Posterior vena cava (tissue), 2 donors: ENCODE measurements at regions not wholly inside any gene's neighbourhood (a gene's known extent, or its start where the extent isn't known, plus 50 kb on each side); places are given as distances from the start of the nearest gene placed in this dataset.

Source experiments
- DNase-seq: peaks from one replicate; pipeline ENCODE4 v3.0.0-alpha.2; 2020; ENCODE audit warnings: low spot score
- intact Hi-C, 2 donors: fragments of 100-400 bp; cut with DNase I; formaldehyde crosslinking; loops; one replicate each; pipeline versions ENCODE4 v1.14.1 to v1.14.2; 2022 to 2023
- donor health status: DM: yes; HTN: yes; CAD: no.
- donor health status: DM: yes; HTN: yes; CAD: no.

GRCh38 chr12:126889501-126889900 is 1377.5 kb upstream of the TMEM132C start:
- intact Hi-C loops = no loop called here
- no peak for DNase-seq

DNA sequence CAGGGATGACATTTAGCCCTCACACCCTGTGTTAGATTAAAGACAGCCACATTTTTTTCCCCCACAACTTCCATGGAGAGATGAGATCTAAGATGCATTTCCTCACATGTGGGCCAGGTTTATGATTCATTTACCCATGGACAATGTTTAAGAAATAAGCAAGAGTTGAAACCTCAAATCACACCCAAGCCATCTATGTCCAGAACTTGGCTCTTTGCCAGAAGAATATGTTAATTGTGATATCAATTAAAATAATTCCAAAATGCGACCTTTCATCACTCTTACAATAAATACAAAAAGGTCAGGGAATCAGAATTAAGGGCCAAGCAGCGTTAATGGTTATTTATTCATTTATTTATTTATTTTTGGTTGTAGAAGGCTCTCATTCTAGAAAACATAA is 1376.9 kb upstream of the TMEM132C start:
- DNase-seq = no peak

GRCh38 chr12:126891789-126892188 is 1375.2 kb upstream of the TMEM132C start:
- intact Hi-C loops = no loop called here
- no peak for DNase-seq

More for the DNA sequence above, 1376.9 kb upstream of the TMEM132C start:
- intact Hi-C loops = no loop called here

DNA sequence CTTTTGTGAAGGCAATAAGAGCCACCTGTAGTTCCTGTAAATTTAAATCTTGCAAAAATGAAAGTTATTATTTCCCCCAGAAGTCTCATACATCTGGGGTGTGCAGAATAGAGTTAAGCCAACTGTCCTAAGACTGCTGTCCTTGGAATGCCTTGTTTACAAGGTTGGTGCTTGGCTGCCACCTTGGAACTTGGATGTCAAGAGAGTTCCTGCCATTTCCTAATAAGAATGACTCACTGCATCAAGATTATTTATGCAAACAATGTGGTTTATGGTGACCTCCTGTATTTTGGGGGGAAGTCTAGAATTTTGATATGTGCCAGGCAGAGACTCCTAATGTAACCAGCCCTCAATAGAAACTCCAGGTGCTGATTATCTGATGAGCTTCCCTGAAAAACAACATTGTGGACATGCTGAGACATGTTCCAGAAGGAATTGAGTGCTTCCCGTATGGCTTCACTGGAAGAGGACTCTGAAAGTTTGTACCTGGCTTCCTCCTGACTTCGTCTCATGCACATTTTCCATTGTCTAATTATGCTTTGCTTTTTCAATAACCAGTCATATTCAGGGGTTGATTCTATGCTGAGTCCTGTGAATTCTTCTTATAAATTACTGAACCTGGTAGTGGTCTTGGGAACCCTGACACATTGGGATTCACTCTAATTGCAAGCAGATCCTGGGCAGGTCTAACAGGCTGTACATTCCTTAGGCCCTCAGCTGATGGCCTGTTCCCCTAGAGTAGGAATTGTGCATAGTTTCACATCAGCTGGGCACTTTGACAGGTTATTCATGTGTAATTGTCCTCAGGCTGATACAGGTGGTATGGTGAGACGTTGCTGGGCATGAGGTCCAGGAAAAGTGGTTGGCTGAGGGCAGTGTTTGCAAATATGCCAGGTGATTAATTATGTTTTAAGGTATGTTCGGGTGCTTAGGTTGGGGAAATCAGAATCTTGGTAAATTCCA is 1370.7 kb upstream of the TMEM132C start:
- intact Hi-C loops = no loop called here
- no peak for DNase-seq

- intact Hi-C loops = no loop called here
- no peak for DNase-seq
These were observed 1369.9 kb upstream of the TMEM132C start for GRCh38 chr12:126897102-126897501.

- intact Hi-C loops = no loop called here
These were observed 1369.2 kb upstream of the TMEM132C start for GRCh38 chr12:126897778-126898177.

DNA sequence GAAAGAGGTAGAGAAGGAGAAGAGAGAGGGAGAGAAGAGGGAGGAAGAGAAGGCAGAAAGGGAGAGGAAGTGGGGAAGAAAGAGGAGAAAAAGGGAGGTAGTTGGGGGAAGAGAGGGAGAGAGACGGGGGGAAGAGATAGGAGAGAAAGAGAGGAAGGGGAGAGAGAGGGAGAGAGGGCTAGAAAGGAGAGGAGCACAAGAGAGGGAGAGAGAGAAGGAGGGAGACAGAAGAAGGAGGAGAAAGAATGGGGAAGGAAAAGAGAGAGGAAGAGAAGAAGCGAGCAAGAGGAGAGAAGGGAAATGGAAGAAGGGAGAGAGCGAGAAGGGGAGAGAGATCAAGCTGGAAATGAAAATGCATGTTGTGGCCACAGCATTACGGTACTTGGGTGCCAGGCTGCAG is 1368.4 kb upstream of the TMEM132C start:
- intact Hi-C loops = no loop called here
- DNase-seq = no peak

More at GRCh38 chr12:126897778-126898177, 1369.2 kb upstream of the TMEM132C start:
- DNase-seq = no peak

DNA sequence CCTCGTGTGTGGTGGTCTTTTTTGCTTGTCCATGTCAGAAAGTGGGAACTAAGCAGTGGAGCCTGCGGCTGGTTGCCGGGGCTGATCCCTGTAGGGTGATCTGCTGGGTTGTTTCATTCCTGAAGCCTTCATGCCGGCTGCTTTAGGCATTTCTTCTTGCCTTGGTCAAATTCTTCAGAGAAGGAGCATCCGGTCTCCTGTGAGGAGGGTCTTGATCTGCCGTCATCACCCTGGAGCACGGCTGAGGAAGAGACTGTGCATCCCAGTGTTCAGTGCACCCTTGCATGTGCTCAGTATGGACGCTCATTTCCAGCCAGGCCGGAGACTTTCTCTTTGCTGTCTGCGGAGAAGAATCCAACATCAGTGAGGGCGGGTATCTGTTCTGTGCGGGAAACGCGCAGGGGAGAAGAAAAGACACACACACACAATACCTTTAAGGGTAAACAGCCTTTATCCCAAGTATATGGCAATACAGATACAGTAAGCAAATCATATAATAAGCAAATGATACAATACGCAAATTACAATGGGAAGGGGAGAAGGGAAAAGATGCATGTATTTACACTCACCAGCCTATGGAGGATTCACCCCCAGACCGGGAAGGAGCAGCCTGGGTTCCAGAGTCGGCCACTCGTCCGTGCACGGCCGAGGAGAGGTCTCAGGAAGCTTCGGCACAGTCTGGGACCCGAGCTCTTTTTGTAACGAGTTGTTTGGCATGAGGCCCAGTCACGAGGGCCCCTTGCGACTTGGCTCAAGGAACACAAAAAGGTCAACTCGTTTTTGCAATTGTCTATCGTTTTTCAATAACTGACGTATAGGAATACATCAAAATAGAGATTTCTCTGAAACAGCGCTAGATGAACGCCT is 1366.8 kb upstream of the TMEM132C start:
- intact Hi-C loops = no loop called here
- no peak for DNase-seq

GRCh38 chr12:126903027-126903876 is 1363.7 kb upstream of the TMEM132C start:
- DNase-seq = no peak
- intact Hi-C loops = no loop called here

GRCh38 chr12:126905752-126906151 is 1361.2 kb upstream of the TMEM132C start:
- intact Hi-C loops = no loop called here
- no peak for DNase-seq

GRCh38 chr12:126907900-126908764 is 1358.8 kb upstream of the TMEM132C start:
- intact Hi-C loops = no loop called here
- no peak for DNase-seq

DNA sequence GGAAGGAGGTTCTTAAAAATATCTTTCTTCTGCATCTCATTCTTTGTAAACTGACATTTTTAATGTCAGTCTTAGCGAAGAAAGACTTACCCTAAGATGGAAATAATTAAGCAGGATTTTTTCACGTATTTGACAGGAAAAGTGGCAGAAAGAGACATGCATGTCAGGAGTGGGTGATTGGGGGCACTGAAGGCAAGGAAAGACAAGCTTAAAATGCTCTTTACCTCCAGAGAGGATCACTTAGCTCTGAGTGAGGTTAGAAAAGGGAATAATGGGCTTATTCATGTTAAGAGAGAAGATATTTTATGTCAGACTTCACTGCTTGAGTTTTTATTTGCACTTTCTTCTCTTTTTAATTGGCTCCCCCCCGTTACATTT is 1358.2 kb upstream of the TMEM132C start:
- intact Hi-C loops = no loop called here
- no peak for DNase-seq

DNA sequence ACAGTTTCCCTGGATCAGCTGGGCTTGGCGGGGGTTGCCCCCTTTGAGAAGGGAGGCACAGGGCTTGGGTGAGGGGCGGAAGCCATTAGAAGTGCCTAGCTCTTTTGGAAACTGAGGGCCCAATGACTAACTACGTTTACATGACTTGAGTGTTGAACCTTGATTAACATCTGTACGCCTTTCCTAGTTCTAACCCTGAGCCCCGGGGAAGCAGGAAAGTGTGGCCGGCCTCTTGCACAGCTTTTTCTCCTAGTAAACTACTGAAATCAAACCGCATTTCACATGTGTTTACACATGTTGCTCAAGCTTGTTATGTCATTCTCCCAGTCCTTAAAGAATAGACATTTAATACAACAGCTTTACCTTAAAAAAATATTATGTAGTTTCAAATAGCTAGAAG is 1356.4 kb upstream of the TMEM132C start:
- DNase-seq = no peak
- intact Hi-C loops = no loop called here

DNA sequence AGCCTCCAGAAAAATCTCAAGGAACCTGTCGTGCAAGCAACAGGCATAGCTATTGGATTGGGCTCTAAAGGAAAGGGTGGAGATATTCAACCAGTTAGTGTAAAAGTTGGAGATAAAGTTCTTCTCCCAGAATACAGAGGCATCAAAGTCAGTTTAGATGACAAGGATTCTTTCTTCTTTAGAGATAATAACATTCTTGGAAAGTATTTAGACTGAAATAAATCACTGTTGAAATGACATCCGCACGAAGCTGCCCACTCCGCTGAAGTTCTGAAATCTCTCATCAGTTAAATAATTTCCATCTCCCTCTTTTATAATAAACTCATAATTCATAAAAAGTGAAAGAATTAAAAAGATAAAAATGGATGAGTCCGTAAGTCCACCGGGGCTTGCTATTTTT is 1354.9 kb upstream of the TMEM132C start:
- DNase-seq = no peak
- intact Hi-C loops = no loop called here

DNA sequence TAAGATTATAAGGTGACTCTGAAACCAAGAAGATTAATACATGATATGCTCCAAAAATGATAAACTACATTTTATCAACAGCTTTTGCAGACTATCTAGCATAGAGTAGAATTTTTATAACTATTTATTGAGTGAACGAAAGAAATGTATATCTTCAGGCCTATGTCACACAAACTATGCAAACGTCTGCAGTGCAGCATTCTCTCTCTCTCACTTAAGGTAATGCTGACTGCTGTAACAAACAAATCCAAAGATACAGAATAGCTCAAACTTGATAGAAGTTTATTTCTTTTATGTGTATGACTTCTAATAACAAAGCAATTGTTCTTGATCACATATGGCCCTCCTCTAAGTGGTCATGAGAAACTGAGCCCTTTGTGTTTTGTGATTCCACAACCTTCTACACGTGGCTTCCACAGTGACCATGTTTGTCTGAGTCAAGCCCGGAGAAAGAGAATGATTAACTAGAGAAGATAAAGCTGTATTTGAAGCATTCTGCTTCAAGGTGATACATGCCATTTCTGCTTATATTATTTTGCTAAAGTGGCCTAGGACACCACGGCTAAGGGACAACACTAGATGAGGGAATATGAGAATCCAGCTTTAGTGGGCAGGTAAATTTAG is 1352.7 kb upstream of the TMEM132C start:
- intact Hi-C loops = no loop called here
- DNase-seq = no peak

DNA sequence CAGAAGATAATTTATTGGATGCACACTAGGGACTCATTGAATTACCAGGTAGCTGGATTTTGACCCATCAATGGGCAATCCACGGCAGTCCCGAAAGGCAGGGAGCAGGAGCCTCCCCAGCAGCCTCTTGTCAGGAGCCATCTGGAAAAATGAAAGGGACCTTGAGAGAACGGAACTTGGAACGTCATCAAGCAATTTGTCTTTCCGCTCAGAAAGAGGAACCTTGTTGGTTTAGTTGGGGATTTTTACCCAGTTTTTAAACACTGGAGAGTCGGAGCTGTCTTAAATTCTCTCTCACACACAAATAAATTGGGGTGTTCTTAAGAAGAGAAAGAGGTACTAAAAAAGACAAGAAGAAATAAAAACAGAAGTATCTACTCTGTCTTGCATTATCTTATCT is 1351.7 kb upstream of the TMEM132C start:
- DNase-seq = no peak
- intact Hi-C loops = no loop called here

- no peak for DNase-seq
- intact Hi-C loops = no loop called here
These were observed 1340.9 kb upstream of the TMEM132C start for GRCh38 chr12:126926023-126926594.

- DNase-seq = no peak
These were observed 1336.7 kb upstream of the TMEM132C start for GRCh38 chr12:126930234-126930633.

More at GRCh38 chr12:126930234-126930633, 1336.7 kb upstream of the TMEM132C start:
- intact Hi-C loops = no loop called here
